HUES48 (cell line): ENCODE measurements at regions not wholly inside any gene's neighbourhood (a gene's known extent, or its start where the extent isn't known, plus 50 kb on each side); places are given as distances from the start of the nearest gene placed in this dataset.

Source experiments
- H3K27ac ChIP-seq: one replicate; pipeline ENCODE4 v1.7.0; 2013; ENCODE audit warnings: low read depth, low read length, inconsistent platforms
- H3K27me3 ChIP-seq: 2 replicates; pipeline ENCODE4 v1.6.1; 2013; ENCODE audit warnings: mild to moderate bottlenecking, low read length; ENCODE audit not compliant: control insufficient read depth, insufficient read depth
- H3K36me3 ChIP-seq: 2 replicates; pipeline ENCODE4 v1.6.1; 2013; ENCODE audit warnings: low read length; ENCODE audit not compliant: control insufficient read depth, insufficient read depth
- H3K4me1 ChIP-seq: 2 replicates; pipeline ENCODE4 v1.6.1; 2013; ENCODE audit warnings: mild to moderate bottlenecking, low read length; ENCODE audit not compliant: control insufficient read depth, insufficient read depth
- H3K4me3 ChIP-seq: 2 replicates; pipeline ENCODE4 v1.5.1; 2013; ENCODE audit warnings: mild to moderate bottlenecking, low read depth, low read length
- H3K9ac ChIP-seq: 2 replicates; pipeline ENCODE4 v1.6.1; 2013; ENCODE audit warnings: mild to moderate bottlenecking, low read depth, low read length, moderate library complexity
- H3K9me3 ChIP-seq: 2 replicates; pipeline ENCODE4 v1.6.1; 2013; ENCODE audit warnings: low read length; ENCODE audit not compliant: control insufficient read depth, insufficient read depth

- Histone ChIP-seq H3K9ac (no peak overlapping the region), H3K4me3 (no peak overlapping the region), H3K27me3 (no peaks in the 10 kb centered on the region), H3K36me3 (no peaks in the 10 kb centered on the region), H3K4me1 (peaks cover 12% of the 10 kb centered on the region), H3K9me3 (no peaks in the 10 kb centered on the region), H3K27ac (no peak overlapping the region)
These were observed 2083.0 kb upstream of the CELF4 start for GRCh38 chr18:39648616-39649015.

GRCh38 chr18:39647627-39648534 is 2082.3 kb upstream of the CELF4 start:
- H3K4me1 ChIP-seq: peaks cover 12% of the 10 kb centered on the region
- no peak overlapping the region for H3K4me3 ChIP-seq
- H3K9ac ChIP-seq: no peak overlapping the region
- H3K27ac ChIP-seq: peak overlapping the region; percentile 14
- no peaks in the 10 kb centered on the region for H3K9me3 ChIP-seq
- H3K27me3 ChIP-seq: no peaks in the 10 kb centered on the region
- H3K36me3 ChIP-seq: no peaks in the 10 kb centered on the region

- no peak overlapping the region for H3K9ac ChIP-seq
- no peak overlapping the region for H3K4me3 ChIP-seq
- H3K27me3 ChIP-seq: no peaks in the 10 kb centered on the region
- no peaks in the 10 kb centered on the region for H3K36me3 ChIP-seq
- no peaks in the 10 kb centered on the region for H3K9me3 ChIP-seq
- no peak overlapping the region for H3K27ac ChIP-seq
- H3K4me1 ChIP-seq: peaks cover 8% of the 10 kb centered on the region; the same call in 1 of the 2 replicates
These were observed 2072.6 kb upstream of the CELF4 start for GRCh38 chr18:39638224-39638623.

DNA sequence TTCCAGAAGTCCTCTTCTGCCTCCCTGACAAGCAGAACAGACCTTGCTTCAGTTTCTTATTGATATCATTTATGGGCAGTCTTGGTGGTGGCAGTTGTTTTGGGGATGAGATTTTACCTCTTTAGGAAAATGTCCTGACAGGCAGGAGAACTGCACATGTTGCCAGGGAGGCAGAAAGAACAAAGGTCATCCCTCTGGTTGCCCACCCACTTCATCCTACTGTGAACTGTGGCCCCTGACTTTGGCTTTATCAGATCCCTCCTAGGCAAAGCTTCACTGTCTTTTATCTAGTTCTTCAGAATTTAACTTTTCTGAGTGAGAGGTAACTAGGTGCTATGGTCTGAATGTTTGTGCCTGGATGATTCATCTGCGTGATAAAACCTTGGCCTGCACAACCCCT is 2071.3 kb upstream of the CELF4 start:
- H3K9ac ChIP-seq: no peak overlapping the region
- H3K4me1 ChIP-seq: peaks cover 21% of the 10 kb centered on the region
- H3K27me3 ChIP-seq: no peaks in the 10 kb centered on the region
- no peaks in the 10 kb centered on the region for H3K9me3 ChIP-seq
- H3K36me3 ChIP-seq: no peaks in the 10 kb centered on the region
- no peak overlapping the region for H3K27ac ChIP-seq
- no peak overlapping the region for H3K4me3 ChIP-seq

GRCh38 chr18:39635966-39636365 is 2070.4 kb upstream of the CELF4 start:
- H3K27me3 ChIP-seq: no peaks in the 10 kb centered on the region
- H3K9me3 ChIP-seq: no peaks in the 10 kb centered on the region
- no peak overlapping the region for H3K27ac ChIP-seq
- no peak overlapping the region for H3K4me3 ChIP-seq
- no peaks in the 10 kb centered on the region for H3K36me3 ChIP-seq
- H3K4me1 ChIP-seq: peaks cover 28% of the 10 kb centered on the region
- H3K9ac ChIP-seq: no peak overlapping the region

- Histone ChIP-seq H3K36me3 (no peaks in the 10 kb centered on the region), H3K4me3 (no peak overlapping the region), H3K27me3 (no peaks in the 10 kb centered on the region)
These were observed 2069.6 kb upstream of the CELF4 start for GRCh38 chr18:39635192-39635591.

GRCh38 chr18:39627936-39628335 is 2062.3 kb upstream of the CELF4 start:
- no peaks in the 10 kb centered on the region for H3K9me3 ChIP-seq
- H3K4me1 ChIP-seq: peaks cover 61% of the 10 kb centered on the region
- no peak overlapping the region for H3K27ac ChIP-seq
- no peak overlapping the region for H3K9ac ChIP-seq
- no peaks in the 10 kb centered on the region for H3K36me3 ChIP-seq
- no peaks in the 10 kb centered on the region for H3K27me3 ChIP-seq
- H3K4me3 ChIP-seq: no peak overlapping the region

More at GRCh38 chr18:39635192-39635591, 2069.6 kb upstream of the CELF4 start:
- Histone ChIP-seq H3K9ac (no peak overlapping the region), H3K9me3 (no peaks in the 10 kb centered on the region), H3K27ac (no peak overlapping the region), H3K4me1 (peaks cover 28% of the 10 kb centered on the region)

DNA sequence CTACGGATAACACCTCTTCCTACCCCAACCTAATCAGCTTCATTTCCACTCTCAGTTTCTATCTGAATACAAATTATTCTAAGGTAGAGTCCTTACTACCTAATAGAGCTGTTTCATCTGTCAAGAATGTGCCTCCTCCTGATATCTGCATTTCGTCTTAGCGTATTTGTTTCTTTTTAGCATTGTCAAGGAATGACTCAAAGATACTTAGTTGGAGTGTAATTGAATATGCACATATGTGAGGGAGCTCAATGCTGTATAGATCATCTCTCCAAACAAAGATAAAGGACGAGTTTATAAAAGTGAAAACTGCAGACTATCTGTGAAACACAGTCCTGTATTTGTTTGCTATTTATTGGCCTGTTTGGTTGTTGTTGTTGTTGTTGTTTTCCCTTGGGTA is 2059.4 kb upstream of the CELF4 start:
- Histone ChIP-seq H3K4me1 (peaks cover 47% of the 10 kb centered on the region), H3K36me3 (no peaks in the 10 kb centered on the region), H3K4me3 (peak overlapping the region; percentile 27; the same call in 1 of the 2 replicates), H3K9ac (peak overlapping the region; percentile 51; the same call in 1 of the 2 replicates), H3K27me3 (no peaks in the 10 kb centered on the region), H3K9me3 (no peaks in the 10 kb centered on the region), H3K27ac (peak overlapping the region; percentile 69)

GRCh38 chr18:39622431-39622830 is 2056.8 kb upstream of the CELF4 start:
- Histone ChIP-seq H3K36me3 (no peaks in the 10 kb centered on the region), H3K9ac (no peak overlapping the region), H3K27ac (no peak overlapping the region), H3K4me3 (no peak overlapping the region), H3K9me3 (no peaks in the 10 kb centered on the region), H3K27me3 (no peaks in the 10 kb centered on the region), H3K4me1 (peaks cover 27% of the 10 kb centered on the region)

- Histone ChIP-seq H3K9ac (no peak overlapping the region), H3K9me3 (no peaks in the 10 kb centered on the region), H3K27me3 (no peaks in the 10 kb centered on the region), H3K36me3 (no peaks in the 10 kb centered on the region), H3K4me1 (peaks cover 22% of the 10 kb centered on the region), H3K27ac (no peak overlapping the region), H3K4me3 (no peak overlapping the region)
These were observed 2055.1 kb upstream of the CELF4 start for GRCh38 chr18:39620551-39621168.
